ENCODE measurements at regions not wholly inside any gene's neighbourhood (a gene's known extent, or its start where the extent isn't known, plus 50 kb on each side); places are given as distances from the start of the nearest gene placed in this dataset.
"Not testable (repeated sequence)": the region's sequence is repeated elsewhere in the genome, so short reads cannot be mapped to it uniquely, and the experiment has no call there.

GRCh38 chrX:112235547-112235946, 153.0 kb upstream of the TRPC5 start:
- no peak for DNase-seq (ENCODE audit: low read depth)
- no peak overlapping the region for H3K4me3 ChIP-seq (ENCODE audit: low read depth, low read length)
- TF ChIP-seq, protein P1, sequence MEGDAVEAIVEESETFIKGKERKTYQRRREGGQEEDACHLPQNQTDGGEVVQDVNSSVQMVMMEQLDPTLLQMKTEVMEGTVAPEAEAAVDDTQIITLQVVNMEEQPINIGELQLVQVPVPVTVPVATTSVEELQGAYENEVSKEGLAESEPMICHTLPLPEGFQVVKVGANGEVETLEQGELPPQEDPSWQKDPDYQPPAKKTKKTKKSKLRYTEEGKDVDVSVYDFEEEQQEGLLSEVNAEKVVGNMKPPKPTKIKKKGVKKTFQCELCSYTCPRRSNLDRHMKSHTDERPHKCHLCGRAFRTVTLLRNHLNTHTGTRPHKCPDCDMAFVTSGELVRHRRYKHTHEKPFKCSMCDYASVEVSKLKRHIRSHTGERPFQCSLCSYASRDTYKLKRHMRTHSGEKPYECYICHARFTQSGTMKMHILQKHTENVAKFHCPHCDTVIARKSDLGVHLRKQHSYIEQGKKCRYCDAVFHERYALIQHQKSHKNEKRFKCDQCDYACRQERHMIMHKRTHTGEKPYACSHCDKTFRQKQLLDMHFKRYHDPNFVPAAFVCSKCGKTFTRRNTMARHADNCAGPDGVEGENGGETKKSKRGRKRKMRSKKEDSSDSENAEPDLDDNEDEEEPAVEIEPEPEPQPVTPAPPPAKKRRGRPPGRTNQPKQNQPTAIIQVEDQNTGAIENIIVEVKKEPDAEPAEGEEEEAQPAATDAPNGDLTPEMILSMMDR (IDR thresholded peaks at IDR 0.05; ENCODE audit: insufficient read depth, low read depth, low read length): no peak

- DNase-seq (ENCODE audit: low read depth): no peak
- TF ChIP-seq, protein P1 (IDR thresholded peaks at IDR 0.05; ENCODE audit: insufficient read depth, low read depth, low read length): no peak
- H3K4me3 ChIP-seq (ENCODE audit: low read depth, low read length): no peak overlapping the region
Measured at GRCh38 chrX:112233164-112233563, 150.6 kb upstream of the TRPC5 start.

- H3K4me3 ChIP-seq (ENCODE audit: low read depth, low read length); DNase-seq (ENCODE audit: low read depth): not testable (repeated sequence)
Measured at GRCh38 chrX:112226795-112227194, 144.2 kb upstream of the TRPC5 start.

DNA sequence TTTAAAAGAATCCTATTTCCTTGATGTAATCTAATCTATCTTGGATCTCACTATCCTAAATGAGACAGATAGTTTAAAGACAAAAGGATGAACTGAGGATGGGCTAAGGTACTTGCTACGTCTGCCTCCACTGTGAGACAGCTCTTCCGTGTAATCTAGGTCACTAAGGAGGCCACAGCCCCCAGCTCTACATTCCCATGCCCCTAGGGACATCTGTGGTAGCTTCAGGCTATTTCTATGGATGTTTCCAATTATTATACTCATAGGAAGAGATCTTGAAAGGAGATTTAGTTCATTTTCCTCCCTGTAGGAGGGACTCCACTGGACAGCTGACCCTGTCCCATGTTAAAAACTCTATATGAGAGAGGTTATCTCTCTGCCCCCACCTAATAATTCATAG, 140.8 kb upstream of the TRPC5 start:
- DNase-seq (ENCODE audit: low read depth): no peak
- TF ChIP-seq, protein P1 (IDR thresholded peaks at IDR 0.05; ENCODE audit: insufficient read depth, low read depth, low read length): no peak
- H3K4me3 ChIP-seq (ENCODE audit: low read depth, low read length): no peak overlapping the region

- TF ChIP-seq, protein P1 (IDR thresholded peaks at IDR 0.05; ENCODE audit: insufficient read depth, low read depth, low read length): no peak
- H3K4me3 ChIP-seq (ENCODE audit: low read depth, low read length): no peak overlapping the region
- no peak for DNase-seq (ENCODE audit: low read depth)
Measured at GRCh38 chrX:112218388-112218787, 135.8 kb upstream of the TRPC5 start.

GRCh38 chrX:112211459-112211858, 128.9 kb upstream of the TRPC5 start:
- TF ChIP-seq, protein P1 (IDR thresholded peaks at IDR 0.05; ENCODE audit: insufficient read depth, low read depth, low read length): no peak
- no peak for DNase-seq (ENCODE audit: low read depth)
- H3K4me3 ChIP-seq (ENCODE audit: low read depth, low read length): no peak overlapping the region

GRCh38 chrX:112197840-112198239, 115.3 kb upstream of the TRPC5 start:
- TF ChIP-seq, protein P1 (IDR thresholded peaks at IDR 0.05; ENCODE audit: insufficient read depth, low read depth, low read length): no peak
- no peak for DNase-seq (ENCODE audit: low read depth)
- no peak overlapping the region for H3K4me3 ChIP-seq (ENCODE audit: low read depth, low read length)
